Common myeloid progenitor, CD34-positive (primary cell): ENCODE measurements at regions not wholly inside any gene's neighbourhood (a gene's known extent, or its start where the extent isn't known, plus 50 kb on each side); places are given as distances from the start of the nearest gene placed in this dataset.

Experiments used
- CTCF ChIA-PET: fragments of 350-600 bp; sonication (Branson Sonifier 250); formaldehyde crosslinking; loops from one replicate; lab custom pipeline; 2021; ENCODE audit warnings: antibody characterized with exemption; lab: Charles Lee
- POLR2A ChIA-PET: fragments of 350-600 bp; sonication (Branson Sonifier 250); formaldehyde crosslinking; loops from one replicate; lab custom pipeline; 2021; ENCODE audit warnings: antibody characterized with exemption; lab: Charles Lee
- DNase-seq, 3 donors: peaks; one replicate each; pipeline versions ENCODE4 v3.0.0 to v3.0.0-alpha.2; 2013
- H3K27ac ChIP-seq, 2 experiments: 1 replicate in 1 of 2; 2 replicates in 1 of 2; pipeline ENCODE4 v1.7.0; 2013; ENCODE audit warnings: inconsistent platforms in 2 of 2, low read length in 2 of 2, mild to moderate bottlenecking in 2 of 2, low read depth in 1 of 2, moderate library complexity in 1 of 2; ENCODE audit not compliant: severe bottlenecking in 2 of 2, insufficient read depth in 1 of 2, poor library complexity in 1 of 2
- H3K27me3 ChIP-seq, 5 experiments: replicated peaks in 2 of 5; 1 replicate in 3 of 5; 2 replicates in 2 of 5; pipeline versions ENCODE4 v1.6.1 to v1.7.0; 2013; ENCODE audit warnings: low read length in 4 of 5, mild to moderate bottlenecking in 2 of 5, moderate library complexity in 2 of 5, inconsistent platforms in 1 of 5; ENCODE audit not compliant: insufficient read depth in 5 of 5, control insufficient read depth in 4 of 5
- H3K36me3 ChIP-seq, 4 experiments: 1 replicate in 2 of 4; 2 replicates in 2 of 4; pipeline versions ENCODE4 v1.6.1 to v1.7.0; 2013; ENCODE audit warnings: low read length in 3 of 4, control low read depth in 1 of 4, mild to moderate bottlenecking in 1 of 4; ENCODE audit not compliant: control insufficient read depth in 4 of 4, insufficient read depth in 4 of 4
- H3K4me1 ChIP-seq, 4 experiments: 1 replicate in 3 of 4; 2 replicates in 1 of 4; pipeline versions ENCODE4 v1.6.1 to v1.7.1; 2013; ENCODE audit warnings: low read length in 3 of 4, mild to moderate bottlenecking in 3 of 4, control low read depth in 1 of 4, inconsistent platforms in 1 of 4, moderate library complexity in 1 of 4; ENCODE audit not compliant: control insufficient read depth in 4 of 4, insufficient read depth in 4 of 4; ENCODE audit errors: control extremely low read depth in 1 of 4
- H3K4me3 ChIP-seq, 7 experiments: 1 replicate in 4 of 7; 2 replicates in 3 of 7; pipeline versions ENCODE4 v1.5.1 to v1.7.0; 2013; ENCODE audit warnings: mild to moderate bottlenecking in 7 of 7, low read length in 6 of 7, moderate library complexity in 6 of 7, inconsistent platforms in 2 of 7, low read depth in 2 of 7, control low read depth in 1 of 7; ENCODE audit not compliant: insufficient read depth in 4 of 7, control insufficient read depth in 1 of 7; ENCODE audit errors: extremely low read depth in 1 of 7
- H3K9me3 ChIP-seq, 5 experiments: 1 replicate in 4 of 5; 2 replicates in 1 of 5; pipeline versions ENCODE4 v1.6.1 to v1.7.1; 2013; ENCODE audit warnings: low read length in 4 of 5, mild to moderate bottlenecking in 2 of 5, inconsistent platforms in 1 of 5, low read depth in 1 of 5, moderate library complexity in 1 of 5; ENCODE audit not compliant: control insufficient read depth in 4 of 5, insufficient read depth in 2 of 5; ENCODE audit errors: control extremely low read depth in 1 of 5
- WGBS: methylation state at CpG from one replicate; pipeline ENCODE4 v1.1.5; 2013; ENCODE audit not compliant: insufficient coverage; 5-methylcytosine and 5-hydroxymethylcytosine counted together

DNA sequence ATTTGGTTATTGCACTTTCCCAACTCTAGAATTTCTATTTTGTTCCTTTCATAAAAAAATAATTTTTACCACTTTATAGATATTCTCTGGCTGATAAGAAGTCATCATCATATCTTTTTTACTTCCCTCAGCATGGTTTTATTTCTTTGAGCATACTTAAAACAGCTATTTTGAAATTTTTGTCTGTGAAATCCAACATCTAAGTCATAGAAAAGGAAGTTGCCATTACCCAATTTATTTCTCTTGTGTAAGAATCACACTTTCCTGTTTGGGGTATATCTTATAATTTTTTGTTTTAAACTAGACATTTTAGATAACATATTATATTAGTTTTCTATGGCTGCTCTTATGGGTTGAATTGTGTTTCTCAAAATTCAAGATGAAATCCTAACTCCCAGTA is 400.2 kb upstream of the OR4E1 start:
- Histone ChIP-seq H3K4me1 (peaks cover 9 to 40% (median 22%) of the 10 kb centered on the region in 4 experiments), H3K27ac (no peak overlapping the region), H3K36me3 (peaks cover 0 to 3% (median 0%) of the 10 kb centered on the region in 4 experiments), H3K4me3 (no peak overlapping the region), H3K9me3 (peaks cover 2 to 12% (median 3%) of the 10 kb centered on the region in 5 experiments), H3K27me3 (no peaks in the 10 kb centered on the region)
- POLR2A ChIA-PET: no interaction called here
- DNase-seq: no peak
- CTCF ChIA-PET: interaction anchor here (1.2 kb wide), 1 partner anchor 26 kb away, joined by 3 read pairs; no protein-coding TSS in a partner anchor

DNA sequence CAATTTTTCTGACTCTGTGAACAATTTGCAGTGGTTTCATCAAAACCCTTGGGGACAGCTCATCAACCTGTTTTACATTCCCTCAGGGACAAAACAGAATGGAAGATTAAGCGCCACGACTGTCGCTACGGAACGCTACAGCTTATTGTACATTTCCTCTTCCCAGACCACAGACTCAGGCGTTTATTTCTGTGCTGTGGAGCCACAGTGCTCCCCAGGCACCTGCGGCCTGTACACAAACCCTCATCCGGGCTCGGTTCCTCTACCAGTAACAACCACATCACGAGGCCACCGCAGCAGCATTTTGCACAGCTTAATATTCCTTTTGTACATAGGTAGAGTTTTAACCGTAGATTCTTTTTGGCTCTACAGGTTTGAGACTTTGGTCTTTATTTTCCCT is 397.4 kb upstream of the OR4E1 start:
- H3K27ac ChIP-seq: peak overlapping the region in 1 of 2 experiments; percentile 59
- no peaks in the 10 kb centered on the region for H3K27me3 ChIP-seq
- H3K4me3 ChIP-seq: peak overlapping the region; percentile 3 to 76 (median 64)
- peaks cover 14 to 58% (median 32%) of the 10 kb centered on the region in 4 experiments for H3K4me1 ChIP-seq
- WGBS: 7% methylated on average over 7 of the region's 12 CpGs
- peaks cover 2 to 12% (median 3%) of the 10 kb centered on the region in 5 experiments for H3K9me3 ChIP-seq
- ChIA-PET CTCF (interaction anchor here (0.7 to 2.7 kb wide), 16 partner anchors 9 to 850 kb away, joined by 3 to 17 read pairs (median 4); no protein-coding TSS in a partner anchor), POLR2A (interaction anchor here (1.1 kb wide), 1 partner anchor 24 kb away, joined by 3 read pairs; no protein-coding TSS in a partner anchor)
- peaks cover 0 to 3% (median 0%) of the 10 kb centered on the region in 4 experiments for H3K36me3 ChIP-seq
- DNase-seq: peak; percentile 74 to 93 (median 90)

DNA sequence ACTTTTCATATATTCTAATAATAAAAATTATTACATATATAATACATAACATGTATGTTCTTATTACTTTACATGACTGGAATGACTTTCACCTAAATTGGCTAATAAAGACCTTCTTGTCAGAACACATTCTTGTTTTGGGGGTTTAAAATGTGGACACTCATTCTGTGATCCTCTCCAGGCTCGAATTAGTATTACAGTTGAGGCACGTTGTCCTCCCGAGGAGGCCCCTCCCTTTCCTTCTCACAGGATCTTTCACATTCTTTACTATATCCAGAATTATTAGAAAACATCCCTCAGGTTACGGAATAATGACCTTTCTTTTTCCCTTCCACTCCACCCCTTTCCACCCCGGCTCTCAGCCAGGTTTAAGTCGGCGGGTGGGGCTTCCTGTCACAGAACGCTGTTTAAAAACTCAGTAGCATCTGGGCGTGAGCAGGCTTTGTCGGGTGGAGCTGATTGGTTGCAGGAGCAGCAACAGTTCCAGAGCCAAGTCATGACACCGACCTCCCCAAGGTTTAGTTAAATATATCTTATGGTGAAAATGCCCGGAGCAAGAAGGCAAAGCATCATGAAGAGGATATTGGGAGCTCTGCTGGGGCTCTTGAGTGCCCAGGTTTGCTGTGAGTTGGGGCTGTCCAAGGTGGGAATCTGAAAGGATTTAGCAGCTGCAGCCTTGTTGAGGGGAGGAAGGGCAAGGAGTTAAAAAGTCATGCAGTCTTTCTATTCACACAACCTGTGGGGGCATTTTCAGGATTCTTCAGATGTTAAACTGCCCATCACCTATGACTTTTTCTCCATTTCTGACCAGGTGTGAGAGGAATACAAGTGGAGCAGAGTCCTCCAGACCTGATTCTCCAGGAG is 396.7 kb upstream of the OR4E1 start:
- Histone ChIP-seq H3K36me3 (peaks cover 0 to 3% (median 0%) of the 10 kb centered on the region in 4 experiments), H3K9me3 (peaks cover 2 to 12% (median 3%) of the 10 kb centered on the region in 5 experiments), H3K27ac (peak overlapping the region in 1 of 2 experiments; percentile 59), H3K4me3 (peak overlapping the region; percentile 3 to 76 (median 64)), H3K4me1 (peaks cover 20 to 65% (median 37%) of the 10 kb centered on the region in 4 experiments), H3K27me3 (no peaks in the 10 kb centered on the region)
- WGBS: 19% methylated on average over 12 of the region's 12 CpGs
- peak; percentile 72 to 91 (median 89) for DNase-seq
- CTCF ChIA-PET: interaction anchor here (0.7 to 2.7 kb wide), 17 partner anchors 9 to 851 kb away, joined by 3 to 17 read pairs (median 4); no protein-coding TSS in a partner anchor
- POLR2A ChIA-PET: interaction anchor here (1.1 kb wide), 1 partner anchor 23 kb away, joined by 3 read pairs; no protein-coding TSS in a partner anchor

DNA sequence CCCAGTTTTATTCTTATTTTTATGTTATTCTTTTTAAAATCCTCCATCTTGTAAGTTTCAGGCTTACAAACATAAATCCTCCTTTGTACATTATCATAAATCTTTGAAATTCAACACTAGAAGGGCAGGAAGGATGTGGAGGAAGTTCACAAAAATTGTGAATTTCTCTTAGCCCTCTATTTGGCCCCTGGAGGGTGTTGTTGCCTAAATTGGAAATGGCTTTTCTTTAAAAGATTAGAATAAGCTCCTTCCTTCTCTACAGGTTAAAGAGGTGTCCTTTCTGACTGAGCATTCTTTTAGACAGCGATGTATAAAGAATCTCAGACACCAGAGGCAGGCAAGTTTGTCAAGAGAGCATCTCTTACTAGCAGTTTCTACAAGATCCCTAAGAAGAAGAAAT is 391.7 kb upstream of the OR4E1 start:
- WGBS: no CpG with 5 or more reads among the region's 1 CpG
- Histone ChIP-seq H3K27me3 (no peaks in the 10 kb centered on the region), H3K27ac (peak overlapping the region; percentile 17 to 64), H3K36me3 (no peaks in the 10 kb centered on the region), H3K9me3 (peaks cover 0 to under 1% (median 0%) of the 10 kb centered on the region in 5 experiments), H3K4me1 (peaks cover 11 to 46% (median 27%) of the 10 kb centered on the region in 4 experiments), H3K4me3 (peak overlapping the region in 6 of 7 experiments; percentile 28 to 66 (median 42))
- POLR2A ChIA-PET: no interaction called here
- peak in 2 of 3 donors; percentile 32 to 54 for DNase-seq
- CTCF ChIA-PET: interaction anchor here (0.8 to 6.1 kb wide), 11 partner anchors 8 to 54 kb away, joined by 3 to 71 read pairs (median 8); no protein-coding TSS in a partner anchor

DNA sequence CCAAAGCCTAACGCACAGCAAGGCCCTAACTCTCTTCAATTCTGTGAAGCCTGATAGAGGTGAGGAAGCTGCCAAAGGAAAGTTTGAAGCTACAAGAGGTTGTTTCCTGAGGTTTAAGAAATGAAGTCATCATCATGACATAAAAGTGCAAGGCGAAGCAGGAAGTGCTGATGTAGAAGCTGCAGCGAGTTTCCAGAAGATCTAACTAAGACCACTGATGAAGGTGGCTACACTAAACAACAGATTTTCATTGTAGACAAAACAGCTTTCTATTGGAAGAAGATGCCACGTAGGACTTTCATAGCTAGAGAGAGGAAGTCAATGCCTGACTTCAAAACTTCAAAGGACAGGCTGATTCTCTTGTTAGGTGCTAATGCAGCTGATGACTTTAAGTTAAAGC is 385.6 kb upstream of the OR4E1 start:
- ChIA-PET POLR2A (interaction anchor here (0.6 kb wide), 1 partner anchor 144 kb away, joined by 3 read pairs; no protein-coding TSS in a partner anchor), CTCF (interaction anchor here (1.7 to 2.5 kb wide), 5 partner anchors 10 to 48 kb away, joined by 4 to 9 read pairs (median 8); no protein-coding TSS in a partner anchor)
- 100% methylated on average over 3 of the region's 4 CpGs for WGBS

DNA sequence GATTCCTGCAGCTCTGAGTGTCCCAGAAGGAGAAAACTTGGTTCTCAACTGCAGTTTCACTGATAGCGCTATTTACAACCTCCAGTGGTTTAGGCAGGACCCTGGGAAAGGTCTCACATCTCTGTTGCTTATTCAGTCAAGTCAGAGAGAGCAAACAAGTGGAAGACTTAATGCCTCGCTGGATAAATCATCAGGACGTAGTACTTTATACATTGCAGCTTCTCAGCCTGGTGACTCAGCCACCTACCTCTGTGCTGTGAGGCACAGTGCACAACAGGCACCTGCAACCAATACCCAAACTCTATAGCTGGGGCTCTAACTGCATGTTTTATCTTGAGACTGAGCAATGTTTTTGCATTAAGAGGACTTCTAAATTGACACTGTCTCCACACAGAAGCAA is 379.2 kb upstream of the OR4E1 start:
- ChIA-PET CTCF (interaction anchor here (0.8 to 4.0 kb wide), 6 partner anchors 11 to 48 kb away, joined by 3 to 18 read pairs (median 8); no protein-coding TSS in a partner anchor), POLR2A (no interaction called here)
- Histone ChIP-seq H3K27me3 (no peaks in the 10 kb centered on the region), H3K9me3 (peaks cover 0 to 7% (median 0%) of the 10 kb centered on the region in 5 experiments), H3K36me3 (no peaks in the 10 kb centered on the region), H3K4me1 (peaks cover 2 to 33% (median 22%) of the 10 kb centered on the region in 4 experiments), H3K4me3 (peak overlapping the region in 1 of 7 experiments; percentile 17), H3K27ac (no peak overlapping the region)
- 89% methylated on average over 3 of the region's 3 CpGs for WGBS
- DNase-seq: peak in 1 of 3 donors; percentile 28

More for the DNA sequence above, 385.6 kb upstream of the OR4E1 start:
- H3K27me3 ChIP-seq: no peaks in the 10 kb centered on the region
- no peaks in the 10 kb centered on the region for H3K4me1 ChIP-seq
- DNase-seq: no peak
- peaks cover 2 to 30% (median 4%) of the 10 kb centered on the region in 5 experiments for H3K9me3 ChIP-seq
- H3K4me3 ChIP-seq: no peak overlapping the region
- H3K36me3 ChIP-seq: no peaks in the 10 kb centered on the region
- no peak overlapping the region for H3K27ac ChIP-seq
